ENCODE measurements at regions not wholly inside any gene's neighbourhood (a gene's known extent, or its start where the extent isn't known, plus 50 kb on each side); places are given as distances from the start of the nearest gene placed in this dataset.

DNA sequence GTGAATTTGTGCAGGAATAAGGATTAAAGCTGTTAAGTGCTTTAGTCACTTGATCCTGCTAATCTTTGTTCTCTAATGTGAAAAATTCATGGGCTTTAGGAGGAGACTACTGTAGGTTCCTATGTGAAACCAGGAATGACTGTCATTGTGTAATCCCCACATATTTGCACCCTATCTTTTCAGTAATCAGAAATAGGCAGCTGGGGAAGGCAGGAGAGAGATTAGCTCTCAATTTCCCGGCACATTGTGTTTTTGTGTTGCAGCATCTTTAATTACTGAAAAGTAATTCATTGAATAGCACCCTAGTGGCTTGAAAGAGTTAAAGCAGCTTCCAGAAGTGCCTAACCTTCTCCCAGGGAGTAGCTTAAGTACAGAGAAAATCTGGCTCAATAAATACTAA, 282.9 kb downstream of the OLFM4 start:
- TF ChIP-seq, protein P1, sequence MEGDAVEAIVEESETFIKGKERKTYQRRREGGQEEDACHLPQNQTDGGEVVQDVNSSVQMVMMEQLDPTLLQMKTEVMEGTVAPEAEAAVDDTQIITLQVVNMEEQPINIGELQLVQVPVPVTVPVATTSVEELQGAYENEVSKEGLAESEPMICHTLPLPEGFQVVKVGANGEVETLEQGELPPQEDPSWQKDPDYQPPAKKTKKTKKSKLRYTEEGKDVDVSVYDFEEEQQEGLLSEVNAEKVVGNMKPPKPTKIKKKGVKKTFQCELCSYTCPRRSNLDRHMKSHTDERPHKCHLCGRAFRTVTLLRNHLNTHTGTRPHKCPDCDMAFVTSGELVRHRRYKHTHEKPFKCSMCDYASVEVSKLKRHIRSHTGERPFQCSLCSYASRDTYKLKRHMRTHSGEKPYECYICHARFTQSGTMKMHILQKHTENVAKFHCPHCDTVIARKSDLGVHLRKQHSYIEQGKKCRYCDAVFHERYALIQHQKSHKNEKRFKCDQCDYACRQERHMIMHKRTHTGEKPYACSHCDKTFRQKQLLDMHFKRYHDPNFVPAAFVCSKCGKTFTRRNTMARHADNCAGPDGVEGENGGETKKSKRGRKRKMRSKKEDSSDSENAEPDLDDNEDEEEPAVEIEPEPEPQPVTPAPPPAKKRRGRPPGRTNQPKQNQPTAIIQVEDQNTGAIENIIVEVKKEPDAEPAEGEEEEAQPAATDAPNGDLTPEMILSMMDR (IDR thresholded peaks at IDR 0.05; ENCODE audit: poor library complexity): no peak
- TF ChIP-seq EZH2 (IDR thresholded peaks at IDR 0.05; ENCODE audit: borderline replicate concordance) (no peak), EZH2phosphoT487 (IDR thresholded peaks at IDR 0.05; ENCODE audit: low read depth, severe bottlenecking, unreplicated experiment) (peak; percentile 78)
